ENCODE measurements at regions not wholly inside any gene's neighbourhood (a gene's known extent, or its start where the extent isn't known, plus 50 kb on each side); places are given as distances from the start of the nearest gene placed in this dataset.

DNA sequence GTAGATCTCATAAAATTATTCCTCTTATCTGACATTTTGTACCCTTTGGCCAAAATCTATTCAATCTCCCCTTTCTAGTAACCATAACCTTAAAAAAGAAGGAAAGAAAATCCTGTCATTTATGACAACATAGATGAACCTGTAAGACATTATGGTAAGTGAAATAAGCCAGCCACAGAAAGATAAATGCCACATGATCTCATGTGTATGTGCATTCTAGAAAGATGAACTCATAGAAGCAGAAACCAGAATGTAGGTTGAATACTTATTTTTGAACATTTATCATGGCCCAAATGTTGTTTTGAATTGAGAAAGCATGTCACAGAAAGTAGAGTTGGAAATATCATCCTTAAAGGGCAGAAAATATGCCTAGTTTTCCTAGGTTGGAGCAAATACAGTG lies 1053.6 kb downstream of the SLC6A15 start:
- intact Hi-C loops (cut with DNase I): no loop called here
- ATAC-seq: no peak

DNA sequence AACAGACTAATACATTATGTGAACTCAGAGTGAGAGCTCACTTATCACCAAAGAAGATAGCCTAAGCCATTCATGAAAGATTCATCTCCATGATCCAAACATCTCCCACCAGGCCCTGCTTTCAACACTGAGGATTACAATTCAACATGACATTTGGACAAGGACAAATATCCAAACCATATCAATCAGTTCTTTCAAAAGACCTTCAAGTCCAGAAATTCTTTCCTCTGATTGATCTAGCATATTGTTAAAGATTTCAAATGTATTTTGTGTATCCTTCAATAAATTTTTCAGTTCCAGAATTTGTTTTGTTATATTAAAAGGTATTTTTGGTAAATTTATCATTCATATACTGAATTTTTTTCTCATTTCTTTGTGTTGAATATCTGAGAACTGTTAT lies 1055.8 kb downstream of the SLC6A15 start:
- intact Hi-C loops (cut with DNase I): no loop called here
- no peak for ATAC-seq

More for the DNA sequence above, 1053.6 kb downstream of the SLC6A15 start:
- DNase-seq (ENCODE audit: missing footprints): no peak

GRCh38 chr12:83850531-83850930 lies 1062.1 kb downstream of the SLC6A15 start:
- DNase-seq (ENCODE audit: missing footprints) (no peak), ATAC-seq (no peak)
- intact Hi-C loops (cut with DNase I): no loop called here

More for the DNA sequence above, 1055.8 kb downstream of the SLC6A15 start:
- no peak for DNase-seq (ENCODE audit: missing footprints)

- ATAC-seq (no peak), DNase-seq (ENCODE audit: missing footprints) (no peak)
- intact Hi-C loops (cut with DNase I): no loop called here
Observed at GRCh38 chr12:83848702-83849101, 1063.9 kb downstream of the SLC6A15 start.

DNA sequence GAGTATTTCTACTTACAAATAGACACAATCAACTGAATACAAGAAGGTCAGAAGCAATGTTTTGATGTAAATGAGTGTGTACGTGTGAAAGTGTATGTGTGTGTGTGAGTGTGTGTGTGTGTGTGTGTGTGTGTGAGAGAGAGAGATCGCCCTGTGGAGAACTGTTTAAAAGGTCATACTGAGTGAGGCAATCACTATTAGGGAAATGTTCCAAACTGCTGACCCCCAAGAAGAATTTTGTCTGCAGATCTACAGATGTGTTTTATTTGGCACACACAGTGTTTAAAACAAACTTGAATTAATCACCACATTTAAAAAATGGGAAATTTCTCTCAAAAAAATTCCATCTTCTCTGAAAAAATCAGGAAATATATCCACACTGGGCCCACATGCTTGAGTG lies 1069.1 kb downstream of the SLC6A15 start:
- DNase-seq (ENCODE audit: missing footprints) (no peak), ATAC-seq (no peak)
- intact Hi-C loops (cut with DNase I): no loop called here

GRCh38 chr12:83841620-83842019 lies 1071.0 kb downstream of the SLC6A15 start:
- no peak for ATAC-seq
- intact Hi-C loops (cut with DNase I): no loop called here
- no peak for DNase-seq (ENCODE audit: missing footprints)

- intact Hi-C loops (cut with DNase I): no loop called here
- no peak for DNase-seq (ENCODE audit: missing footprints)
- ATAC-seq: no peak
Observed at GRCh38 chr12:83827860-83828259, 1084.7 kb downstream of the SLC6A15 start.

GRCh38 chr12:83827193-83827592 lies 1085.4 kb downstream of the SLC6A15 start:
- intact Hi-C loops (cut with DNase I): no loop called here
- DNase-seq (ENCODE audit: missing footprints): no peak
- ATAC-seq: no peak

GRCh38 chr12:83826112-83826511 lies 1086.5 kb downstream of the SLC6A15 start:
- ATAC-seq (no peak), DNase-seq (ENCODE audit: missing footprints) (no peak)
- intact Hi-C loops (cut with DNase I): no loop called here

DNA sequence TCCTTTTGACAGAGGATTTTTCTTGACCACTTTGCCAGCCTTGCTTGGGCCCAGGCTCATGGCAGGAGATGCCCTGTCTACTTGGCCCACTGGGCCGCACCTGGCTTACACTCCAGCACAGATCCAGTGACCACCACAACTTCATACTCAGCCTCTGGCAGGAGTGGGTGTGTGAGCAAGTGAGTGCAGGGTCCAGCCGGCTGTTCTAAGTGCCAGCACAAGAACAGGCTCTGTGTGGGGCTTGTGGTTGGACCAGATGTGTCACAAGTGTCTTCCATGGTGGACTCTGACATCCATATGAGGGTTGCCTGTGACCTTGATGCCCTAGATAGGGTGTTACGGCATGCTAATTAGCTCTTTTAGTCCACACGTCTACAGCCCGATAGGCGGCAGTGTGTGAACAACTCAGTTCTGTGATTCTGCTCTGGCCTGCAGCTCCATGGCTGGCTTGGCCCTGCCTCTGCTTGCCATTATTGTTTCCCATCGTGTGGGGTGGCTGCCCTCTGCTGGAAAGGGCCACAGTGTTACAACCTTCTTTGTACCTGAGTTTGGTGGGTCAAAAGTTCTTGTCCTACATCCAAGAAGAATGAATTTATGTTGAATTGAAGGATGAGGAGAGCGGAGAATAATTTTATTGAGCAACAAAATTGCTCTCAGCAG lies 1089.1 kb downstream of the SLC6A15 start:
- ATAC-seq: peak; percentile 63
- intact Hi-C loops (cut with DNase I): loop anchor here (2.0 to 5.0 kb wide), 2 partner anchors 821 to 1139 kb away; no protein-coding TSS in a partner anchor
- DNase-seq (ENCODE audit: missing footprints): peak; percentile 53

DNA sequence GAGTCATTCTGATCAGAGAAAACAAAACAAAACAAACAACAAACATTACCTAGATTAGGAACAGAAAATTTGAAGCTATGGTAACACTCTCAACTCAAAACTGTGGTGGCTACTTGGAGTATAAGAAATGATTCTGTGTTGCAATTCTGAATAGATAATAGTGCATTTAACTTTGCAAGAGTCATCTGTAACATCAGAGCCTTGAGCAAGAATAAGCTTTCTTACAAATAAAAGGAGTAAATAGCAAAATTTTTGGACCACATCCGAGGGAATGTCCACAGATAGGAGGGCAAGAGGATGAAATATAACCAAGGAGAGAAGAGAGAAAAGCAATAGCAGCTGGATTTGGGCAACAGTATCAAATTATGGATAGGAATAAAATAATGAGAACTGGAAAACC lies 1090.6 kb downstream of the SLC6A15 start:
- intact Hi-C loops (cut with DNase I): loop anchor here (5.0 kb wide), 1 partner anchor 820 kb away; no protein-coding TSS in a partner anchor
- ATAC-seq (no peak), DNase-seq (ENCODE audit: missing footprints) (no peak)

GRCh38 chr12:83818881-83819280 lies 1093.7 kb downstream of the SLC6A15 start:
- no peak for ATAC-seq
- intact Hi-C loops (cut with DNase I): no loop called here
- peak; percentile 54 for DNase-seq (ENCODE audit: missing footprints)

- intact Hi-C loops (cut with DNase I): no loop called here
- ATAC-seq: no peak
- DNase-seq (ENCODE audit: missing footprints): no peak
Observed at GRCh38 chr12:83817730-83818129, 1094.9 kb downstream of the SLC6A15 start.

- ATAC-seq (no peak), DNase-seq (ENCODE audit: missing footprints) (no peak)
- intact Hi-C loops (cut with DNase I): no loop called here
Observed at GRCh38 chr12:83808591-83808990, 1104.0 kb downstream of the SLC6A15 start.

- no peak for ATAC-seq
- intact Hi-C loops (cut with DNase I): no loop called here
- no peak for DNase-seq (ENCODE audit: missing footprints)
Observed at GRCh38 chr12:83807871-83808270, 1104.7 kb downstream of the SLC6A15 start.

DNA sequence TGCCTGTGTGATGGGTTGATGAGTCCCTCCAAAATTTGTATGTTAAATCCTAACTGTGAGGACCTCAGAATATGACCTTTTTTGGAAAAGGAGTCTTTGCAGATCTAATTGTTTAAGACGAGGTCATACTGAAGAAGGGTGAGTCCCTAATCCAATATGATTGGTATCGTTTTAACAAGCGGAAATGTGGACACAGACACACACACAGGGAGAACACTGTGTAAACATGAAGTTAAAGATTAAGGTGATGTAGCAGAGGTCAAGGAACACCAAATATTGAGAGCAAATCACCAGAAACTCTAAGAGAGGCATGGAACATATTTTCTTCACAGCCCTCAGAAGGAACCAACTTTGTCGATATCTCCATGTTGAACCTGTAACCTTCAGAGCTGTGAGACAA lies 1106.7 kb downstream of the SLC6A15 start:
- intact Hi-C loops (cut with DNase I): no loop called here
- ATAC-seq (no peak), DNase-seq (ENCODE audit: missing footprints) (no peak)

DNA sequence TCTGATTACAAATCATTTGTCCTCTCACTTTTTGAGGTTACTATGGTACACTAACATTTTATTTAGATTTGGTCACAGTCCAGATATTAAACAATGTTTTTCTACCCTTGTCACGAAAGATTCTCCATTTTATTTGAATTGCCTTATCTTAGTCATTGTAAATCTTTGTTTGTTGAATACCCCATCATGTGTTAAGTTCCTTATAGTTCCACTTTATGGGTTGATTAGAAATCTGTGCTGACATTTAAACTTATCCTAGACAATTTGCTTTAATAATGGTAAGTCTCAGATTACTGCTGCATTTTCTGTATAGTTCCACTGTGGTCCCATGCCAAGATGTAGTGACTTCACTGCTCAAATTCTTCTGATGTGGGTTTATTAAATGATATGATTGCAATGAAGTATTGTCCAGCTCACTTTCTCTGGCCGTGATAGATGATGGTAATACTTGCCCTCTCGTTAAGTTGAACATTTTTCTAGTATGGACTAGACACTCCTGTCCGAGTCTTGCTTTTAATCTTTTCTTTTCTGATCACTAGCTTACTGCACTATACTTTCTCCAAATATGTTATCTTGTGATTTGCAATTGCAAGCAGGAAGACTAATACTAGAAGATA lies 1107.3 kb downstream of the SLC6A15 start:
- ATAC-seq: no peak
- intact Hi-C loops (cut with DNase I): no loop called here

DNA sequence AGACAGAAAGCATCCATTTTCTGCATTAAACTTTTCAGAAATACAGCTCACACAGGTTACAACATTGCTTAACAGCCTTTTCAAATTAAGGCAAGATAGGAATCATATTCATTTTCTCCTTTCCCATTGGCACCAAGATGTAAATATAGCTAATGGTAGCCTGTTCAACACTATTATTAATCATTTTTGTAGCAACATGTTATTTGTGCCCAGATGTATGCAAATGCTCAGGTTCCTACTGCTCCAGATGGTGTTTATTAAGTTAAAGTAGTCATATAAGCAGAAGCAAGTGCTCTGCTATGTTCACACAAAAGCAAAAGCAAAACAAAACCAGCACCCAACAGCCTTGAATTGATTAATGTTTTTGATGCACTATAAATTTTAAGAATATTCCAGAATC lies 1110.6 kb downstream of the SLC6A15 start:
- no peak for DNase-seq (ENCODE audit: missing footprints)
- intact Hi-C loops (cut with DNase I): no loop called here
- ATAC-seq: no peak

More for the DNA sequence above, 1107.3 kb downstream of the SLC6A15 start:
- no peak for DNase-seq (ENCODE audit: missing footprints)

GRCh38 chr12:83800022-83800421 lies 1112.6 kb downstream of the SLC6A15 start:
- DNase-seq (ENCODE audit: missing footprints) (no peak), ATAC-seq (no peak)
- intact Hi-C loops (cut with DNase I): no loop called here

DNA sequence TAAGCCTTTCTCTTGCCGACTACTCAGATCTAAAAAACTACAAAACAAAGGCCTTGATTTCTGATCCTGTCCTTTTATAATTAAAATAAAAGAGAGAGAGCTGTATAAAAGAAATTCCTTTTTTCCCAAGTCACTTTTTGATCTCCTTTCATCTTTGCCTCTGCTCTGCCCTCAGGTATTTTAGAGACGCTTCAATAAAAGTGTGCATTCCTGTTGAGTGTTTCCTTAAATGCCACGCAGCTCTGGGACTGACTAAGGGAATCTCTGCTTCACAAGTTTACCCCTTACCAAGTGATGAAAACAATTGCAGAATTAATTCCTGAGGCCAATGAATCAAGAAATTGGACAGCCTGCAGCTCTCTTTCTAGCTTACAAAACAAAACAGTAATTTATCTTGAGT lies 1109.8 kb downstream of the TMTC2 start:
- ATAC-seq (no peak), DNase-seq (ENCODE audit: missing footprints) (no peak)
- intact Hi-C loops (cut with DNase I): no loop called here

DNA sequence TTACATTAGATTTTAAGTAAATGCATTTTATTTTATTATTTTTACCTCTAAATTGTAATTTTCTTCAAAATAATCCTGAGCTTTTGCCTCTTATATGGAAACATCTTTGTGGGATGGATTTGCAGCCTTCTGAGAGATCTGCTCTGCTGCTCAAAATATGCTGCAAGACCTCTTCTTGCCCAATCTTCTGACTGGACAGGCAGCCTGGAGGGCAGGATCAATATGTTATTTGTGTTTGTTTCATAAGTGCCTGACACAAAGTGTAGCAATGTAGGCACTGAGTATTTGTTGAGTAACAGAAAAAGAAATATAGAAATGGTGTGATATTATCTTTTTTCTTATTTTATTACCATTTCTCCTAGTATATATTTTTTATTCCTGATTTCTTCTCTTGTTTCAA lies 1106.9 kb downstream of the TMTC2 start:
- intact Hi-C loops (cut with DNase I): no loop called here
- DNase-seq (ENCODE audit: missing footprints): no peak
- ATAC-seq: no peak

Measured in Right ventricle myocardium inferior (tissue), 1 donor.